ENCODE measurements at regions not wholly inside any gene's neighbourhood (a gene's known extent, or its start where the extent isn't known, plus 50 kb on each side); places are given as distances from the start of the nearest gene placed in this dataset.

DNA sequence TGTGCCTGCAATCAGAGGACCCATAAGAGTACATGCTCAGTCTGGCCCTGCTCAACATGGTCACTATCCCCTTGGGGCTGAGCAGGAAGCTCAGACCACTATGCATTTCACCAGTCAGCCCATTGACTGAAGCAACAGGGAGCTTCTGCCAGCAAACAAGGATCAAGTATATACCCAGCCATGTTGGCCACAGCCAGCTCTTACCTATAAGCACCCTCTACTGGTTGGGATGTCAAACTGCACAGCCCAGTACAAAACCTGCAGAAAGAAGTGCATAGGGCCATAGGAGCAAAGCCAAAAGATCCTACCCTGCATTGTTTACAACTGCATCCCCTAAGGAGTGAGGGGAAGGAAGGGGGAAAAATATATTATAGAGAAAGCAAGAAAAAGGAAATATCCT, 214.4 kb upstream of the CPEB2 start:
- H3K4me3 ChIP-seq = no peak overlapping the region
- TF ChIP-seq EP300 (IDR thresholded peaks at IDR 0.05) = no peak
- TF ChIP-seq, protein P1, sequence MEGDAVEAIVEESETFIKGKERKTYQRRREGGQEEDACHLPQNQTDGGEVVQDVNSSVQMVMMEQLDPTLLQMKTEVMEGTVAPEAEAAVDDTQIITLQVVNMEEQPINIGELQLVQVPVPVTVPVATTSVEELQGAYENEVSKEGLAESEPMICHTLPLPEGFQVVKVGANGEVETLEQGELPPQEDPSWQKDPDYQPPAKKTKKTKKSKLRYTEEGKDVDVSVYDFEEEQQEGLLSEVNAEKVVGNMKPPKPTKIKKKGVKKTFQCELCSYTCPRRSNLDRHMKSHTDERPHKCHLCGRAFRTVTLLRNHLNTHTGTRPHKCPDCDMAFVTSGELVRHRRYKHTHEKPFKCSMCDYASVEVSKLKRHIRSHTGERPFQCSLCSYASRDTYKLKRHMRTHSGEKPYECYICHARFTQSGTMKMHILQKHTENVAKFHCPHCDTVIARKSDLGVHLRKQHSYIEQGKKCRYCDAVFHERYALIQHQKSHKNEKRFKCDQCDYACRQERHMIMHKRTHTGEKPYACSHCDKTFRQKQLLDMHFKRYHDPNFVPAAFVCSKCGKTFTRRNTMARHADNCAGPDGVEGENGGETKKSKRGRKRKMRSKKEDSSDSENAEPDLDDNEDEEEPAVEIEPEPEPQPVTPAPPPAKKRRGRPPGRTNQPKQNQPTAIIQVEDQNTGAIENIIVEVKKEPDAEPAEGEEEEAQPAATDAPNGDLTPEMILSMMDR (IDR thresholded peaks at IDR 0.05) = peak in 5 of 6 experiments; percentile 15 to 48 (median 39)
- ATAC-seq (ENCODE audit: low FRiP score in 2 of 2) (peak; percentile 40 to 53), DNase-seq (peak in 1 of 2 donors; percentile 26)
- peaks cover 0 to 5% (median 0%) of the 10 kb centered on the region in 4 donors for H3K9me3 ChIP-seq
- no peak overlapping the region for H3K27ac ChIP-seq
- no peaks in the 10 kb centered on the region for H3K36me3 ChIP-seq
- no peaks in the 10 kb centered on the region for H3K4me1 ChIP-seq
- no peaks in the 10 kb centered on the region for H3K27me3 ChIP-seq

DNA sequence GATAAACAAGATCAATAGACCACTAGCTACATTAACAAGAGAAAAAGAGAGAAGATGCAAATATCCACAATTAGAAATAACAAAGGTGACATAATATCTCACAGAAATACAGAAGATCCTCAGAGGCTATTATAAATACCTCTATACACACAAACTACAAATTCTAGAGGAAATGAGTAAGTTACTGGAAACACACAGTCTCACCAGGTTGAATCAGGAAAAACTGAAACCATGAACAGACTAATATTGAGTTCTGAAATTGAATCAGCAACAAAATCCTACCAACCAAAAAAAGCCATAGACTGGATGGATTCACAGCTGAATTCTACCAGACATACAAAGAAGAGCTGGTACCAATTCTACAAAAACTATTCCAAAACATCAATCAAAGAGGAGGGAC, 211.8 kb upstream of the CPEB2 start:
- Histone ChIP-seq H3K4me3 (no peak overlapping the region), H3K9me3 (peaks cover 0 to 8% (median 0%) of the 10 kb centered on the region in 4 donors), H3K27me3 (no peaks in the 10 kb centered on the region), H3K27ac (no peak overlapping the region), H3K4me1 (no peaks in the 10 kb centered on the region), H3K36me3 (no peaks in the 10 kb centered on the region)
- TF ChIP-seq EP300 (IDR thresholded peaks at IDR 0.05) = no peak
- TF ChIP-seq, protein P1 (IDR thresholded peaks at IDR 0.05) = no peak
- TF ChIP-seq POLR2AphosphoS5 (IDR thresholded peaks at IDR 0.05) = no peak
- TF ChIP-seq POLR2A (IDR thresholded peaks at IDR 0.05) = no peak
- ATAC-seq (ENCODE audit: low FRiP score in 2 of 2) = no peak
- DNase-seq = no peak

GRCh38 chr4:14792702-14793227, 209.5 kb upstream of the CPEB2 start:
- no peak overlapping the region for H3K27ac ChIP-seq
- peaks cover 0 to 8% (median 0%) of the 10 kb centered on the region in 4 donors for H3K9me3 ChIP-seq
- H3K4me1 ChIP-seq = no peaks in the 10 kb centered on the region
- no peak overlapping the region for H3K4me3 ChIP-seq
- no peaks in the 10 kb centered on the region for H3K36me3 ChIP-seq
- TF ChIP-seq POLR2AphosphoS5 (IDR thresholded peaks at IDR 0.05) (no peak), EP300 (IDR thresholded peaks at IDR 0.05) (no peak), POLR2A (IDR thresholded peaks at IDR 0.05) (no peak)
- TF ChIP-seq, protein P1 (IDR thresholded peaks at IDR 0.05) = no peak
- ATAC-seq (ENCODE audit: low FRiP score in 2 of 2) (no peak), DNase-seq (no peak)
- H3K27me3 ChIP-seq = no peaks in the 10 kb centered on the region

GRCh38 chr4:14800977-14801376, 201.3 kb upstream of the CPEB2 start:
- no peak overlapping the region for H3K4me3 ChIP-seq
- ATAC-seq (ENCODE audit: low FRiP score in 2 of 2) = no peak
- H3K36me3 ChIP-seq = no peaks in the 10 kb centered on the region
- H3K9me3 ChIP-seq = peaks cover 0 to 8% (median 7%) of the 10 kb centered on the region in 4 donors
- no peak for TF ChIP-seq POLR2AphosphoS5 (IDR thresholded peaks at IDR 0.05)
- TF ChIP-seq, protein P1 (IDR thresholded peaks at IDR 0.05) = no peak
- no peak for TF ChIP-seq EP300 (IDR thresholded peaks at IDR 0.05)
- TF ChIP-seq POLR2A (IDR thresholded peaks at IDR 0.05) = no peak
- WGBS, 2 donors = 92 to 96% methylated on average over 2 of the region's 2 CpGs
- no peak overlapping the region for H3K27ac ChIP-seq
- H3K27me3 ChIP-seq = no peaks in the 10 kb centered on the region
- H3K4me1 ChIP-seq = no peaks in the 10 kb centered on the region
- no peak for DNase-seq

DNA sequence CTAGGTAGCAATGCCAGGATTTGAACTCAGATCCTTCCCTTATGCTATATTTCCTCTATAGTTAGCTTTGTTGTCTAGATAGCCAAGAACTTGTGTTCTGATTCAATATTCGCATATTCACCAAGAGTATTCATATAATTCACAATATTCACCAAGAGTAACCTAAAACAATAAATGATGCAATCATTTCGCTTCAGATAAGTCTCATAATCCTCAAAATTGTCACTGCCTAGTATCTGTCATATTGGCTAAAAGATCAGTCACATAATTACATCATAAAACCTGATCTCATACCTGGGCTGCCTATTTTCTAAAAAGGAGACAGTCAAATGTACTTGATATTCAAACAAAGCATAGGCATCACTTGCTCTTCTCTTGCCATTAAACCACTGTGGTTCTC, 199.7 kb upstream of the CPEB2 start:
- Histone ChIP-seq H3K9me3 (peaks cover 0 to 8% (median 7%) of the 10 kb centered on the region in 4 donors), H3K27me3 (no peaks in the 10 kb centered on the region), H3K36me3 (no peaks in the 10 kb centered on the region), H3K4me3 (no peak overlapping the region), H3K27ac (no peak overlapping the region), H3K4me1 (no peaks in the 10 kb centered on the region)
- no peak for DNase-seq
- TF ChIP-seq, protein P1 (IDR thresholded peaks at IDR 0.05) = no peak
- TF ChIP-seq EP300 (IDR thresholded peaks at IDR 0.05) (no peak), POLR2AphosphoS5 (IDR thresholded peaks at IDR 0.05) (no peak), POLR2A (IDR thresholded peaks at IDR 0.05) (no peak)
- no peak for ATAC-seq (ENCODE audit: low FRiP score in 2 of 2)
- WGBS, 2 donors = 87 to 94% methylated on average over 2 of the region's 2 CpGs
